SU-DHL-6 (cell line): ENCODE measurements at regions not wholly inside any gene's neighbourhood (a gene's known extent, or its start where the extent isn't known, plus 50 kb on each side); places are given as distances from the start of the nearest gene placed in this dataset.
A peak's percentile ranks its signal among the peaks of the same experiment; 100 is the strongest.
"Not testable (repeated sequence)": the region's sequence is repeated elsewhere in the genome, so short reads cannot be mapped to it uniquely, and the experiment has no call there.

Experiments used
- H2AFZ ChIP-seq: fragments of 200-600 bp; sonication (generic); 2 replicates; pipeline ENCODE4 v1.6.1; 2014; ENCODE audit warnings: low read depth, mild to moderate bottlenecking, moderate library complexity, mixed read lengths, antibody characterized with exemption, low read length; ENCODE audit not compliant: severe bottlenecking
- H3F3A ChIP-seq: fragments of 200-600 bp; shearing (Covaris generic); 2 replicates; pipeline ENCODE4 v1.6.0; 2016; ENCODE audit warnings: antibody characterized with exemption, mild to moderate bottlenecking; ENCODE audit not compliant: insufficient read depth
- H3K27ac ChIP-seq: fragments of 200-600 bp; sonication (generic); 2 replicates; pipeline ENCODE4 v1.5.1; 2016; ENCODE audit warnings: low read depth, mild to moderate bottlenecking, low read length, moderate library complexity, mixed read lengths
- H3K27me3 ChIP-seq: fragments of 200-600 bp; sonication (generic), shearing (Covaris generic); 2 replicates; pipeline ENCODE4 v1.6.0; 2014; ENCODE audit warnings: mild to moderate bottlenecking, low read length
- H3K36me3 ChIP-seq: fragments of 200-600 bp; sonication (generic); 2 replicates; pipeline ENCODE4 v1.6.1; 2014; ENCODE audit warnings: mild to moderate bottlenecking, low read length, mixed read lengths
- H3K4me2 ChIP-seq: fragments of 300-600, 200-600 bp; shearing (Covaris generic), sonication (generic); 2 replicates; pipeline ENCODE4 v1.6.0; 2014; ENCODE audit warnings: low read length, low read depth, mild to moderate bottlenecking; ENCODE audit not compliant: poor library complexity, severe bottlenecking
- H3K4me3 ChIP-seq: fragments of 200-600 bp; sonication (generic); 2 replicates; pipeline ENCODE4 v1.5.1; 2014; ENCODE audit warnings: antibody characterized with exemption, low read length, mild to moderate bottlenecking, mixed read lengths; ENCODE audit not compliant: insufficient read depth, poor library complexity, severe bottlenecking
- H3K79me2 ChIP-seq: fragments of 200-600 bp; sonication (generic); 2 replicates; pipeline ENCODE4 v1.6.1; 2014; ENCODE audit warnings: mild to moderate bottlenecking, low read length, moderate library complexity; ENCODE audit not compliant: insufficient read depth
- H3K9ac ChIP-seq: fragments of 200-600 bp; sonication (generic); 2 replicates; pipeline ENCODE4 v1.7.0; 2014; ENCODE audit warnings: mild to moderate bottlenecking, low read length
- H3K9me2 ChIP-seq: fragments of 200-600 bp; sonication (generic); replicated peaks from 2 replicates; pipeline ENCODE4 v1.6.1; 2014; ENCODE audit warnings: low read length; ENCODE audit not compliant: insufficient read depth
- H3K9me3 ChIP-seq: fragments of 200-600 bp; sonication (generic); 2 replicates; pipeline ENCODE4 v1.6.1; 2014; ENCODE audit warnings: low read length, mixed read lengths; ENCODE audit not compliant: insufficient read depth
- H4K20me1 ChIP-seq: fragments of 200-600 bp; sonication (generic); 2 replicates; pipeline ENCODE4 v1.6.1; 2014; ENCODE audit warnings: low read depth, mild to moderate bottlenecking, antibody characterized with exemption, low read length, moderate library complexity, mixed read lengths

DNA sequence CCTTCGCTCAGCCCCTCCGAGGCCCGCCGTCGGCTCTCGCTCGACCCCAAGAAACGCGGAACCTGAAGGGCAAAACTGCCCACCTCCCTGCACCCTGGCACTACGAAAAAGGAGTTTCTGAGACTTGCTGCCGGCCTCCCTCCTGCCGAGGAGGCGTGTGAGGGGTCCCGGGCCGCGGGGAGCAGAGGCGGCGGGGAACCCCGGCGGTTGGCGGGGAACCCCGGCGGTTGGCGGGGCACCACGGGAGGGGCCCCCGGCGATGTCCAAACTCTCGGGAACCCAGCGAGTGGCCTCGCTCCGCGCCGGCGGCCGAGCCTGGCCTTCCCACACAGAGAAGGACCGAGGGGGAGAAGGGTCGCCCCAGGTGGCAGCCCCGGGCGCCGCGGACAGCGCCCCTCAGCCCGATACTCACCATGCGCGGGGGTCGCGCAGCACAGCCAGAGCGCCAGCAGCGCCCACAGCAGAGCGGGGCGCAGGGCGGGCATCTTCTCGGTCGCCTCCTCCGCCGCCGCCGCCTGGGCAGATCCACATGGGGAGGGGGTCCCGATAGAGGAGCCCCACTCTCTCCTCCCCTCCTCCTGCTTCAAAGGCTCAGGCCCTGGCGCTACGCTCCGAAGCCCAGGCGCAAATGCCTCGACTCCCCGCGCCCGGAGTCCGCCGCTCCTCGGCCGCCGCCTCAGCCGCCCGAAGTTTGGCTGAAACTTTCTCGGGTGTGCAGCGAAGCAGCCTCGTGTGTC is 69.4 kb upstream of the NUDT4B start:
- H3K4me2 ChIP-seq, H3F3A ChIP-seq, H3K9me3 ChIP-seq, H3K9me2 ChIP-seq, H3K36me3 ChIP-seq, H3K79me2 ChIP-seq, H4K20me1 ChIP-seq, H3K27ac ChIP-seq, H3K27me3 ChIP-seq, H2AFZ ChIP-seq: not testable (repeated sequence)
- Histone ChIP-seq H3K4me3 (peak overlapping the region; percentile 52), H3K9ac (peak overlapping the region; percentile 51)

DNA sequence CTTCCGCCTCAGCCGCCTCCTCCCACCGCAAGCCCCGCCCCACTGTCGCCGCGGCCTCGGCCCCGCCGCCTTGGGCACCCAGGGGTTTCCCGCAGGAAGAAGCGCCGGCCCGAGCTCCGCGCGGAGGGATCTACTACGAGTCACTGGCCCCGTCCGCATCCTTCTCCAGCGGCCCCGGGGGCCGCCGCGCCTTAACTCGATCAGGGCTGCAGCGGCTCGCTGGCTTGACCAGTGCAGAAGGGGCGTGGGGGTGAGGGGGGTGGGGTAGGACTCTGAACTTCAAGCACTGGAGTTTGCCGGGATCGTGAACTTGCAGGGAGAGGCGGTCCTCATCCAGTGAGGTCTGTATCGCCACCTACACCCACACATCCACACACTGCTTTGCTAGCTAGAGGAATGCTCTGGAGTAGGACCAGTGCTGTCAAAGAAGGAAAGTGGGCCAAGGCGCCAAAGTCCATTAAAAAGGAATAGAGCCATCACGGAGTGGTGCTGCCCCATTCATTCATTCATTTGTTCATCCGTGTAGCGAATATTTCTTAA is 68.7 kb upstream of the NUDT4B start:
- H3K79me2 ChIP-seq, H4K20me1 ChIP-seq, H3F3A ChIP-seq, H3K4me2 ChIP-seq, H2AFZ ChIP-seq, H3K27ac ChIP-seq, H3K36me3 ChIP-seq, H3K4me3 ChIP-seq, H3K9me2 ChIP-seq, H3K27me3 ChIP-seq, H3K9me3 ChIP-seq: not testable (repeated sequence)
- 0 out of 2 replicates have a peak overlapping the region, but pooled peaks have one; percentile 51 for H3K9ac ChIP-seq

GRCh38 chr1:148686735-148687134 is 61.8 kb upstream of the NUDT4B start:
- H3F3A ChIP-seq, H3K9me2 ChIP-seq, H3K4me2 ChIP-seq, H3K9me3 ChIP-seq, H3K36me3 ChIP-seq, H3K27me3 ChIP-seq, H3K79me2 ChIP-seq, H4K20me1 ChIP-seq, H3K4me3 ChIP-seq, H2AFZ ChIP-seq, H3K9ac ChIP-seq, H3K27ac ChIP-seq: not testable (repeated sequence)

- not testable (repeated sequence) for H3K79me2 ChIP-seq, H4K20me1 ChIP-seq, H3K4me3 ChIP-seq, H2AFZ ChIP-seq, H3K27me3 ChIP-seq, H3K4me2 ChIP-seq, H3K36me3 ChIP-seq, H3K9me2 ChIP-seq, H3K9ac ChIP-seq, H3K9me3 ChIP-seq, H3K27ac ChIP-seq, H3F3A ChIP-seq
These were observed 61.2 kb upstream of the NUDT4B start for GRCh38 chr1:148687376-148687775.
